GM19455 (cell line): ENCODE measurements at regions not wholly inside any gene's neighbourhood (a gene's known extent, or its start where the extent isn't known, plus 50 kb on each side); places are given as distances from the start of the nearest gene placed in this dataset.
A peak's percentile ranks its signal among the peaks of the same experiment; 100 is the strongest.
"Not testable (repeated sequence)": the region's sequence is repeated elsewhere in the genome, so short reads cannot be mapped to it uniquely, and the experiment has no call there.

Source experiments
- ATAC-seq: cut with Tn5 transposase; IDR thresholded peaks from one replicate; pipeline ENCODE4 v1.9.1; 2021; ENCODE audit not compliant: unreplicated experiment

- no peak for ATAC-seq
These were observed 79.7 kb upstream of the CCND2 start for GRCh38 chr12:4193821-4194220.

DNA sequence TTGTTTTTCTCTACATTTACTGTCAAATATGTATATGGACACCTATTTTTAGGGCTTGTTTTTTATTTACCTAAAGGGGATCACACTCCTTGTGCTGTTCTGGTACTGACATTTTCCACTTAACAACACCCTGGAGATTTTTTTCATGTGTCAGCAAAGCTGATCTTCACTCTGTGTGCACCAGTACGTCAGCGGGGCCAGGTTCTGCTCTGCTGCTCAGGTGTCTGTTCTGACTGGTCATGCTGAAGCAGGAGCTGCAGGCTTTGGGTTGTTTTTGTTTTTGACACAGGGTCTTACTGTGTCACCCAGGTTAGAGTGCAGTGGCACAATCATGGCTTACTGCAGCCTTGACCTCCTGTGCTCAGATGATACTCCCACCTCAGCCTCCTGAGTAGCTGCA is 81.9 kb upstream of the CCND2 start:
- ATAC-seq = no peak

GRCh38 chr12:4191149-4191548 is 82.4 kb upstream of the CCND2 start:
- ATAC-seq = no peak

GRCh38 chr12:4190366-4191063 is 83.0 kb upstream of the CCND2 start:
- no peak for ATAC-seq

DNA sequence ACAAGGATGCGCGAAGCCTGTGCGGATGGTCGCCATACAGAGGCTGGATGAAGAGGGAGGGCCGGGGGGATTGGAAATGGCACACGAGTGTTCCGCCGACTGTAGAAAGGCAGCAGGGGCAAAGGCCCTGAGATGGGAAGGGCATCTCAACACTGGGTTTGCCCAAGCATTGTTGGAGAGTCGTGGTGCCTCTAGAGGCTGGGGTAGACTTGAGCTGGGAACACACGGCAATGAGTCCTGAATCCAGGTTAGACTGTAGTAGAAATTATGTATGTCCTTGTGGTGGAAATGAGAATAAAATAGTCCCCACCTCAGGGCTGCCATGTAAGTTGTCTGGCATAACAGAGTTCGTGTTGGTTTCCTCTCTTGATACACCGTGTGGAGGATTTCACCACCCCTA is 83.8 kb upstream of the CCND2 start:
- ATAC-seq = no peak

GRCh38 chr12:4187916-4188315 is 85.6 kb upstream of the CCND2 start:
- no peak for ATAC-seq

GRCh38 chr12:4187315-4187714 is 86.2 kb upstream of the CCND2 start:
- not testable (repeated sequence) for ATAC-seq

DNA sequence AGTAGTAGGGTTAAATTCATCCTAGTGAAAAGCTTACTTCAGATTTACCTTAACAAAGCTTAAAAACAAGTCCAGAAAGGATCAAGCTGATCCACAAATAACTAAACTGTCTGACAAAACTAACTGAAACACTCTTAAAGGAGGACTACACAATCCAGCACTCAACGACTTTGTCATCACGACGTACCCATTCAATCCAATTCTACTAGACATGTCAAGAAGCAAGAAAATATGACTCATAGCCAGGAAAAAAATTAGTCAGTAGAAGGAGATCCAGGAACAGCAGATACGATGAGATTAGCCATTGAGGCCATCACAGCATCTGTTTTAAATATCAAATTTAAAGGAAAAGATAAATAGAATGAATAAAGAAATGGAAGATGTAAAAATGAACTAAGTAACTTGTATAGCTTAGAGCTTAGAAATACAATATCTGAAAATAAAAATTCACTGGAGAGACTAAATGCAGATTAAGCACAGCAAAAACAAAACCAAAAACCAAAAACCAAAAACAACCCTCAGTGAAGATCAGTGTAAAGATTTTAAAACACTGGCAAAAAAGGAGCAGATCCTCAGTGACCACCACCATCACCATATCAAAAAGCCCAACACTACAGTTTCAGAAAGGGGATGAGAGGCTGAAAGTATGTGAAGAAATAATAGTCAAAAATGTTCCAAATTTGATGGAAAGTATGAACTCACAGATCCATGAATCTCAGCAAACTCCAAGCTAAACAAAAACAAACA is 95.0 kb upstream of the CCND2 start:
- ATAC-seq = no peak

DNA sequence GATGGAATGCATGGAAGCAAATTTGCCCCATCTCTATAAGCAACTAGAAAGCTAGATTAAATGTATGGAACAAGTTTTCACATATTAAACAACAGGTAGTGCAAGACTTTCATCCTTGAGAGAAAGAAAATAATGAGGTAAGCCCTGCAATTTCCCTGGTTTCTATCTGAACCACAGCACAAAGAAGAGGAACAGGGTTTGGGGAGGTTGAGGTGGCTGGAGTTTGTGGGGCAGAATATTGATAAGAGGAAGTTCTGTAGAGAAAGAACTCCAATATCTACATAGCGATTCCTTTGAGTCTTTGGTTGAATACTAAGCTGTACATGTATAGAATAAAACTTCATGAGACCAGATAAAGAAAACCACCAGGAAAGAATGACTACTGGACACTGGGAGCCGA is 96.3 kb upstream of the CCND2 start:
- no peak for ATAC-seq

- ATAC-seq = no peak
These were observed 97.4 kb upstream of the CCND2 start for GRCh38 chr12:4176168-4176567.

DNA sequence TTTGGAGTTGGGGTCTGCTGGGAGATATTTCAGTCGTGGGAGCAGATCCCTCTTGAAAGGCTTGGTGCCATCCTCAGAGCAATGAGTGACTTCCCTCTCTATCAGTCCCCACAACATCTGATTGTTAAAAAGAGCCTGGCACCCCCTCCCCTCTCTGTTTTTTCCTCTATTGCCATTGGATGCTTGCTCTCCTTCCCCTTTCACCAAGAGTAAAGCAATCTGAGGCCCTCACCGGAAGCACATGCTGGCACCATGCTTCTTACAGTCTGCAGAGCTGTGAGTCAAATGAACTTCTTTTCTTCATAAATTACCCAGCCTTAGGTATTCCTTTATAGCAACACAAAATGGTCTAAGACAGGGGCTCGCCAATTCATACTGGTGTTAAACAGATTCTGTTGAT is 99.1 kb upstream of the CCND2 start:
- ATAC-seq = no peak

DNA sequence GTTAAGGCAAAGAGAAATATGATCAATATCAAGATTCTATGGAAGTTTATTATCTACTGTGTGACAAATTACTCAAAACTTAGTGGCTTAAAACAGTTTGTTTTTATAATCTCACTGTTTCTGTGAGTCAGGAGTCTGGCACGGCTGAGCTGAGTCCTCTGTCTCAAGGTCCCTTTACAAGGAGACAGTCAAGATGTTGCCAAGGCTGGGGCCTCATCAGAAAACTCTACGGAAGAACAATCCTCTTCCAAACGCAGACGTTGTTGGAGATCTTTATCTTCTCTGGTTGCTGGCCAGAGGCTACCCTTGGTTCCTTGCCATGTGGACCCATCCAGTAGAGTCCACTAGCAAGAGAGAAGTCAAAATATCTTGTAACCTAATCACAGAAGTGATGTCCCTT is 100.6 kb upstream of the CCND2 start:
- no peak for ATAC-seq

DNA sequence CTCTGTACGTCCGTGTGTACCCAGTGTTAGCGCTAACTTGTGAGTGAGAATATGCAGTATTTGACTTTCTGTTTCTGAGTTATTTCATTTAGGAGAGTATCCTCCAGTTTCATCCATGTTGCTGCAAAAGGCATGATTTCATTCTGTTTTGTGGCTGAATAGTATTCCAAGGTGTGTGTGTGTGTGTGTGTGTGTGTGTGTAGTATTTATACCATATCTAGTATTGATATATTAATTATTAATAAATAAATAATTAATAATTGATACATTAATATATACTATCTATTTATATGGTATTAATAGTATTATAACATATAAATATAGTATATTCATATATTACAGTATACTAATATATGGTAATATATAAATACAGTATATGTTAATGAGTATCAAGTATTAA is 101.8 kb upstream of the CCND2 start:
- no peak for ATAC-seq

GRCh38 chr12:4169959-4170358 is 103.6 kb upstream of the CCND2 start:
- no peak for ATAC-seq

- ATAC-seq = no peak
These were observed 104.0 kb upstream of the CCND2 start for GRCh38 chr12:4169531-4169930.

- no peak for ATAC-seq
These were observed 105.5 kb upstream of the CCND2 start for GRCh38 chr12:4168036-4168435.

GRCh38 chr12:4164559-4165558 is 108.7 kb upstream of the CCND2 start:
- peak; percentile 75 for ATAC-seq

- ATAC-seq = no peak
These were observed 109.4 kb upstream of the CCND2 start for GRCh38 chr12:4164188-4164558.

- ATAC-seq = no peak
These were observed 111.8 kb upstream of the CCND2 start for GRCh38 chr12:4161718-4162117.

- no peak for ATAC-seq
These were observed 113.1 kb upstream of the CCND2 start for GRCh38 chr12:4160314-4161040.

DNA sequence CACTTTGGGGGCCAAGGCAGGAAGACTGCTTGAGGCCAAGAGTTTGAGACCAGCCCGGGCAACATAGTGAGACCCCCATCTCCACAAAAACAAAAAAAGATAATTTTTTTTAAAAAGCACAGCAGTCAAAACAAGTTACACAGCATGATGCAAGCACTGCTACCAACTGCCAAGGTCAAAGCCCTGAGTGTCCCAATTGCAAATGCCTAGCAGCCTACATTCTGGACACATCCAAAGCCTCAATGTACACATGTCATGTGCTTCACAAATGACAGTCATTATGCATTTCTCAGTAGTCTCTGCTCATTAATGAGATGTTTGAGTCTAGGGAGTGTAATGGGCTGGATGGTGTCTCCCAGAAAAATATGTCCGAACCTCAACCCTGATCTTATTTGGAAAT is 113.7 kb upstream of the CCND2 start:
- no peak for ATAC-seq
